LNCAP (cell line): ENCODE measurements at regions not wholly inside any gene's neighbourhood (a gene's known extent, or its start where the extent isn't known, plus 50 kb on each side); places are given as distances from the start of the nearest gene placed in this dataset.

ENCODE experiments used
- TF ChIP-seq, protein P1 (sequence below): fragments of 450-650 bp; IDR thresholded peaks from 2 replicates; pipeline ENCODE4 v1.5.1; 2017; ENCODE audit warnings: mild to moderate bottlenecking

DNA sequence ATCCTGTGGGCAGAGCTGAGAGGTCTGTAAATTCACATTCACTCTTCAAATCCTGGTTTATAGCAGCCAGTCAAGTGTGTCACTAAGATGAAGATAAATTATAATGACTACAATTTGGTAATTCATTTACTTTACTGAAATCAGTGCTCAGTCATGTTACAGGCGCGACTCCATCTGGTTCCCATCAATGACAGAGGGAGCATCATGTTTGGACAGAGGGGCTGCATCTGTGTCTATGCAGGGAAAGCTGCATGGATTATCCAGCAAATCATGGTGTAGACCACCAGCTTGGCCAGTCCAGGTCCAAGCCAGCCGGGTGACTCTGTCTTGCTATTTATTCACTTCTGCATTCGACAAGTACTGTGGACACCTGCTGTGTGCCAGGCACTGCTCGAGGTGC, 214.1 kb upstream of the ZNF32 start:
- TF ChIP-seq, protein P1, sequence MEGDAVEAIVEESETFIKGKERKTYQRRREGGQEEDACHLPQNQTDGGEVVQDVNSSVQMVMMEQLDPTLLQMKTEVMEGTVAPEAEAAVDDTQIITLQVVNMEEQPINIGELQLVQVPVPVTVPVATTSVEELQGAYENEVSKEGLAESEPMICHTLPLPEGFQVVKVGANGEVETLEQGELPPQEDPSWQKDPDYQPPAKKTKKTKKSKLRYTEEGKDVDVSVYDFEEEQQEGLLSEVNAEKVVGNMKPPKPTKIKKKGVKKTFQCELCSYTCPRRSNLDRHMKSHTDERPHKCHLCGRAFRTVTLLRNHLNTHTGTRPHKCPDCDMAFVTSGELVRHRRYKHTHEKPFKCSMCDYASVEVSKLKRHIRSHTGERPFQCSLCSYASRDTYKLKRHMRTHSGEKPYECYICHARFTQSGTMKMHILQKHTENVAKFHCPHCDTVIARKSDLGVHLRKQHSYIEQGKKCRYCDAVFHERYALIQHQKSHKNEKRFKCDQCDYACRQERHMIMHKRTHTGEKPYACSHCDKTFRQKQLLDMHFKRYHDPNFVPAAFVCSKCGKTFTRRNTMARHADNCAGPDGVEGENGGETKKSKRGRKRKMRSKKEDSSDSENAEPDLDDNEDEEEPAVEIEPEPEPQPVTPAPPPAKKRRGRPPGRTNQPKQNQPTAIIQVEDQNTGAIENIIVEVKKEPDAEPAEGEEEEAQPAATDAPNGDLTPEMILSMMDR, result no peak

- TF ChIP-seq, protein P1, result no peak
These were observed 213.5 kb upstream of the ZNF32 start for GRCh38 chr10:43861966-43862751.

GRCh38 chr10:43859016-43859525, 210.4 kb upstream of the ZNF32 start:
- TF ChIP-seq, protein P1, result no peak

- TF ChIP-seq, protein P1, result no peak
These were observed 209.2 kb upstream of the ZNF32 start for GRCh38 chr10:43857931-43858315.

DNA sequence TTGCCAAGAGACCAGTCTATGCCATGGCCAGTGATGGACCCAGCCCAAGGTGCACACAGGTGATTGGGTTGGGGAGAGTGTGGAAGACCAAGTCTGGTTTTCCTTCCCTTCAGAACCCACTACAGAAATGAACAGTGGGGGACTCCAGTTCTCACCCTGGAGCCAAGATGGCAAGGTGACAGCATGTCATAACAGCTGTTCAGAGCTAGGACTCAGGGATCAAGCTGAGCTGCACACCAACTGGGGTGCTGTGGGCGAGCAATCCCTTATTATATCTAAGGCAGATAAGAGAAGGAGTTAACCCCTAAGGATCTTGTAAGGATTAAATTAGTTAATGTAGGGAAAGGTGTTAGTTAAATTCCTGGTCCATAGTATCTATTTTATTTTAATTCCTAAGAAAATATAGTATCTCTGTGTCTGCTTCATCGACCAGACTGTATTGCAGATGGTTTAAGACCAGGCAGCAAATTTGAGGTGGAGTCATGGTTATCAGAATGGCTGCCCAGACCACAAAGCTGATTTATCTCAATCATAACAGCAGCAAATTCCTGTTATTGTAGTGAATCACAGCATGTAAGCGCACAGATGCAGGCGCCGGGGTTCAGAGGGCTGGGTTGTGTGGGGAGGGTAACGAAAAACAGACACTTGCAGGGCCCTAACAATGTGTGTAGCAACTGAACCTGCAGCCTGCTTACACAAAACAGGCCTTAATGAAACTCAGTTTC, 208.7 kb upstream of the ZNF32 start:
- TF ChIP-seq, protein P1, result no peak

DNA sequence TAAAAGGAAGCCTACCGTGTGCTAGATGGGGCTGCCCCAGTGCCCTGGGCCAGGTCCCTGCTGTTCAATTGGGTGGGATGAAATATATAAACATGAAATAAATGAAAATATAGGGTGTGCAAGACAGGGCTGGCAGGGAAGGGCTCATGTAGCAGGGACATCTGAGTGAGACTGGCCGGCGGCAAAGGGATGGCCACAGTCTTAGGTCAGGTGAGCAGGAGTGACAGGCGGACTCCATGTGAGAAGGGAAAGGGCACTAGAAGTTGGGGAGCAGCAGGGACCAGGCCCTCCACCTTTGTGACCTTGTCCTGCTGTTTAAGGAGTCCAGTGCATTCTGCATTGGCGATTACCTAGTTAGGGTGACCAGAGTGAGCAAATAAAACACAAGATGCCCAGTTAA, 207.6 kb upstream of the ZNF32 start:
- TF ChIP-seq, protein P1, result no peak

DNA sequence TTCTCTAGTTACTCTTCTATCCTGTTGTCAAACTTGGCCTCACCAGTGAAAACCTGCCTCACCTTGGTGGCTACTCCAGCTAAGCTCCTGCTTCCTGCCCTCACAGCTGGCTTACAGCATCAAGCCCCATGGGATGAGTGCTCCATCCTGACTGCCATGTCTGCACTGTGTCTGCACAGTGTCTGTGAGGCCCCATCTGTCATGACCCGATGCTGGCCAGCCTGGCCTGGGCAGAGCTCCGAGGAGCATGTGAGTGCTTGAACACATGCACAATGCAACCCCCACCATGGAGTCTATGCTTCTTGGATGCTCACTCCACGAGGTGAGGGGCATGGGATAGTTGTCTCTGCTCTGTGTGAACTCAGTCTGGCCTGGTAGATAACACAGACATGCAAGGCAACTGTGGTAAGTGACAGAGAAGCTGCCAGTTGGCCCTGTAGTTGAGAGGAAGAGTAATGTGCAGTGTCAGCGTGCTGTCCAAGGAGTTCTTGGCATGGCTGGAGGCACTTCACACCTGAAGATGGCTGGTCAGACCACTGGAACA, 207.1 kb upstream of the ZNF32 start:
- TF ChIP-seq, protein P1, result no peak
